GM13976 (cell line): ENCODE measurements at regions not wholly inside any gene's neighbourhood (a gene's known extent, or its start where the extent isn't known, plus 50 kb on each side); places are given as distances from the start of the nearest gene placed in this dataset.

Experiments
- DNase-seq: peaks from one replicate; pipeline ENCODE4 v3.0.0; 2012; ENCODE audit warnings: low spot score
- CTCF ChIP-seq: IDR thresholded peaks from 2 replicates; pipeline ENCODE4 v1.5.1; 2012; ENCODE audit warnings: borderline replicate concordance, mild to moderate bottlenecking; ENCODE audit not compliant: insufficient read depth; ENCODE audit errors: extremely low read depth, missing control alignments, control extremely low read depth
- in situ Hi-C: fragments of 300-500 bp; cut with MboI; formaldehyde crosslinking; loops from one replicate; pipeline ENCODE4 v1.12.0; 2022; ENCODE audit warnings: low sequenced_read_pairs, mixed read lengths, inconsistent platforms; ENCODE audit not compliant: unreplicated experiment

- no peak for TF ChIP-seq CTCF
- in situ Hi-C loops: no loop called here
- DNase-seq: no peak
Observed at GRCh38 chr6:132995009-132995408, 180.6 kb downstream of the RPS12 start.

GRCh38 chr6:132995432-132995831 lies 181.1 kb downstream of the RPS12 start:
- in situ Hi-C loops: no loop called here

GRCh38 chr6:132998418-132998817 lies 184.0 kb downstream of the RPS12 start:
- no peak for DNase-seq
- no peak for TF ChIP-seq CTCF
- in situ Hi-C loops: no loop called here

More at GRCh38 chr6:132995432-132995831, 181.1 kb downstream of the RPS12 start:
- TF ChIP-seq CTCF: no peak
- no peak for DNase-seq

GRCh38 chr6:133001040-133001565 lies 186.7 kb downstream of the RPS12 start:
- in situ Hi-C loops: no loop called here
- TF ChIP-seq CTCF: no peak
- DNase-seq: no peak

GRCh38 chr6:133004304-133004884 lies 190.0 kb downstream of the RPS12 start:
- TF ChIP-seq CTCF: no peak
- in situ Hi-C loops: no loop called here
- DNase-seq: no peak

- DNase-seq: no peak
- in situ Hi-C loops: no loop called here
- TF ChIP-seq CTCF: no peak
Observed at GRCh38 chr6:133012774-133013173, 198.4 kb downstream of the RPS12 start.
